NCI-H510A (cell line): ENCODE measurements at regions not wholly inside any gene's neighbourhood (a gene's known extent, or its start where the extent isn't known, plus 50 kb on each side); places are given as distances from the start of the nearest gene placed in this dataset.

ENCODE experiments used
- DNase-seq: peaks from one replicate; lab custom pipeline; 2025; lab: John Stamatoyannopoulos, UW

- DNase-seq, result no peak
These were observed 1174.2 kb upstream of the C9orf72 start for GRCh38 chr9:28747351-28747985.

- no peak for DNase-seq
These were observed 1176.9 kb upstream of the C9orf72 start for GRCh38 chr9:28750136-28750535.

- no peak for DNase-seq
These were observed 1185.1 kb upstream of the C9orf72 start for GRCh38 chr9:28758341-28758740.

- DNase-seq, result no peak
These were observed 1185.7 kb upstream of the C9orf72 start for GRCh38 chr9:28758971-28759370.

GRCh38 chr9:28762167-28762566 lies 1188.9 kb upstream of the C9orf72 start:
- no peak for DNase-seq

- no peak for DNase-seq
These were observed 1191.3 kb upstream of the C9orf72 start for GRCh38 chr9:28764532-28764931.

GRCh38 chr9:28770226-28770625 lies 1196.9 kb upstream of the C9orf72 start:
- no peak for DNase-seq

- DNase-seq, result no peak
These were observed 1197.5 kb upstream of the C9orf72 start for GRCh38 chr9:28770827-28771226.

- no peak for DNase-seq
These were observed 1201.4 kb upstream of the C9orf72 start for GRCh38 chr9:28774433-28775235.

GRCh38 chr9:28779243-28779642 lies 1206.0 kb upstream of the C9orf72 start:
- DNase-seq, result no peak

- no peak for DNase-seq
These were observed 1208.2 kb upstream of the C9orf72 start for GRCh38 chr9:28781481-28781880.

- no peak for DNase-seq
These were observed 1209.3 kb upstream of the C9orf72 start for GRCh38 chr9:28782630-28783029.

GRCh38 chr9:28792716-28793115 lies 1219.4 kb upstream of the C9orf72 start:
- no peak for DNase-seq

GRCh38 chr9:28799876-28800275 lies 1226.6 kb upstream of the C9orf72 start:
- DNase-seq, result no peak

GRCh38 chr9:28801144-28801799 lies 1228.0 kb upstream of the C9orf72 start:
- no peak for DNase-seq

GRCh38 chr9:28805197-28805596 lies 1231.9 kb upstream of the C9orf72 start:
- no peak for DNase-seq

- DNase-seq, result no peak
These were observed 1234.8 kb upstream of the C9orf72 start for GRCh38 chr9:28808042-28808441.

GRCh38 chr9:28810388-28811075 lies 1237.3 kb upstream of the C9orf72 start:
- DNase-seq, result no peak

GRCh38 chr9:28820741-28821140 lies 1247.5 kb upstream of the C9orf72 start:
- no peak for DNase-seq

GRCh38 chr9:28821240-28821639 lies 1248.0 kb upstream of the C9orf72 start:
- DNase-seq, result no peak

GRCh38 chr9:28824432-28824963 lies 1251.2 kb upstream of the C9orf72 start:
- DNase-seq, result no peak

GRCh38 chr9:28832168-28832770 lies 1259.0 kb upstream of the C9orf72 start:
- DNase-seq, result no peak
